ENCODE measurements at regions not wholly inside any gene's neighbourhood (a gene's known extent, or its start where the extent isn't known, plus 50 kb on each side); places are given as distances from the start of the nearest gene placed in this dataset.

DNA sequence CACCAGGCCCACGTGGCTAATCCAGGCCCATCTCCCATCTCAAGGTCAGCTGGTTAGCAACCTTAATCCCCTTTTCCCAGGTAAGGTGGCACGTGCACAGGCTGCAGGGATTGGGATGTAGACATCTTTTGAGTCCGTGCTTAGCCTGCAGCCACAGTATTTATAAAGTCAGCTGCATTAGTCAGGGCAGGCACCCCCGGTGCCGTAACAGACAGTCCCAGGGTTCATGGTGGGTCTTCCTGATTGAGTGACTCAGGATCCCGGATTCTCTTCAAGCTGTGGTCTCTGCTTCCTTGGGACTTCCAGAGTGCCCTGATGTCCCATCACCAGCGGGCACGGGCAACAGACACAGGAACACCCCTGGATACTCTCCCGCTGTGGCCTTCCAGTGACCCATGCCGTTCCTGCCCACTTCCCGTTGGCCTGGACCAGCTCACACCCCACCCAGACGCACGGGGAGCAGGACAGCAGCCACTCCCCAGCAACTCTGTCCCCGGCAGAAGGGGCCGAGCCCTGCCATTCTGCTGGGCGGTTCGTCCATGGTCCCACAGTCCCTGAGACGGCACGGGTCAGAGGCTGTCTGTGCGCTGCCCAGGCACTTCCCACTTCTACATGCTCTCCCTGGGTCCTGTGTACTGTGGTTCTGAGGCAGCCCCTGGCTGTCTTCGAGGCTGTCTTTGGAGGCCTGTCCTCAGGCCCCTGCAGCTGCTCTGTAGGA, 248.6 kb upstream of the GSE1 start:
- DNase-seq: no peak

- no peak for DNase-seq
These were observed 248.0 kb upstream of the GSE1 start for GRCh38 chr16:85365120-85365519.

DNA sequence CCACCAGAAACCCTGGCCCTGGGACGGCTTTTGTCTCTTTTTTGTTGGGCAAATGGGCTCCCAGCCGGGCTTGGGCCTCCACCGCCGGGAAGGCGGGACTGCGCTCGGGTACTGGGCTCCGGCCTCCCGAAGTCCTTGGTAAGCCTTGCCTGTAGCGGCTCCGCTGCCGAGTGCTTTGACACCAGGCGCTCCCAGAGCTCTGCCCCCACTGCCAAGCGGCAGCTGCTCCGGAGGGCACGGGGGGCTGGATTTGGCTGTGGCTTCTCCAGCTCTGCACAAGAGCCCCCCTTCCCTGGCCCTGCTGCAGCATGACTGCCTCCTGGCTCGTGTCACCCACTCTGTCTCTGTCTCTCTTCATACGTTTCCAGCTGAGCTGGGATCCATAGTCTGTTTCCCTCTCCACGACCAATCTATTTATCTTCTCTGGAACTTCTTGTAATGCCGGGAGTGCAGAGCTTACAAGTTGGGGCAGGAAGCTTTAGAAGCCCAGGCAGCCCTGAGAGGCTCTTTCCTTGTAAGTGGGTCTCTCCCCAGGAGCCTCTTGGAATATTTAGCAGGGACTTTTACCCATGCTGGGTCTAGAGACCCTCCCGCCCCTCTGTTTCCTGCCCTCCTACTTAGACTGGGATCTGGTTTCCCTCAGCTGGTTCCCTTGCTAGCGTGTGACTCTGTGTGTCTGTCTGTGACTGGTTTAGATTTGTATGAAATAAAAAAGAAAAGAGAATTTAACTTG, 246.9 kb upstream of the GSE1 start:
- DNase-seq: no peak

- no peak for DNase-seq
These were observed 245.6 kb upstream of the GSE1 start for GRCh38 chr16:85367485-85367884.

- no peak for DNase-seq
These were observed 244.1 kb upstream of the GSE1 start for GRCh38 chr16:85369060-85369459.

GRCh38 chr16:85369741-85370528, 243.2 kb upstream of the GSE1 start:
- DNase-seq: peak; percentile 56

DNA sequence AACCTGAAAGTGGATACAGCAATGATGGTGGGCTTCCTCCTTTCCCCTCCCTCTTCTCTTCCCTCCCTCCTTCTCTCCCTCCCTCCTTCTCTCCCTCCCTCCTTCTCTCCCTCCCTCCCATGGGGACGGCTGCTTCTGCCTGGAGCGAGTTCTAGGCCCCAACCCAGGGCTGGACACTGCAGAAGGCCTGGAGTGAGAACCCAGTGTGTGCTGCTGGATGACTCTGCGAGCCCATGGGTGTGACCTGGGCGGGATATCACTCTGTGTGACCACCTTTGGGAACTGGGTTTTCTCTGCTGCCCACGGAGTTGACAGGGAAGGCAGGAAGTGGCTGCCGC, 242.6 kb upstream of the GSE1 start:
- DNase-seq: no peak

DNA sequence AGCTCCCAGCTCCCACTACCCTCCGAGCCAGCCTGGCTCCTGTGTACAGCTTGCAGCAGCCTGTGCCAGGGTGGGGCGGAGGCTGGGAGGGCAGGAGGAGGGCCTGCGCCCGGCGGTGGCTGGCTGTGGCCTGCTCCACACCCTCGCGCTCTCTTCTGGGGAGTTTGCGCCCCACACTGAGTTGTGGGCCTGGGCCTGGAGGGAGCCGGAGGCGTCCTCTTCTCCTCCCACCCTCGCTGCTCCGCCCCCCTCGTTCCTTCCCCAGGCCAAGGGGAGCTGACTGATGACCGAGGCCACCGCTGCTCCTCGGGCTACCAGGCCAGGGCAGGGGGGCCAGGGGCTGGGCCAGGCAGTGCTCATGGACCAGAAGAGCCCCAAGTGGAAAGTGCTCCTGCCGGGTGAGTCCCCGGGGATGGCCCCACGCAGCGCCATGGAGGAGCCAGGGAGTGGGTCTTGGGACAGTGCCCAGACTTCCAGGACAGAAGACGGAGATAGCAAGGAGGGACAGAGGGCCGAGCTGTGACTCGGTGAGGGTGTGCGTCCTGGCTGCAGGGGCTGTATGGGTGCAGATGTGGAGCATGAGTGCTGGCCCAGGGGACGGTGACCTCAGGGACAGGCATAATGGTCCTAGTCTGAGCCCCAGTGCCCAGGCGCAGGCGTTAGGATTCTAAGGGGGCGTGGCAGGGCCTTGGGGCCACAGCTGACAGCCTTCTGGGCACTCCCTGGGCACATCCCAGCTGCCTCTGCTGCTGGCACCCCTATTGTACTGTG, 242.1 kb upstream of the GSE1 start:
- no peak for DNase-seq

- DNase-seq: no peak
These were observed 241.2 kb upstream of the GSE1 start for GRCh38 chr16:85371948-85372347.

- DNase-seq: peak; percentile 38
These were observed 240.3 kb upstream of the GSE1 start for GRCh38 chr16:85372627-85373372.

DNA sequence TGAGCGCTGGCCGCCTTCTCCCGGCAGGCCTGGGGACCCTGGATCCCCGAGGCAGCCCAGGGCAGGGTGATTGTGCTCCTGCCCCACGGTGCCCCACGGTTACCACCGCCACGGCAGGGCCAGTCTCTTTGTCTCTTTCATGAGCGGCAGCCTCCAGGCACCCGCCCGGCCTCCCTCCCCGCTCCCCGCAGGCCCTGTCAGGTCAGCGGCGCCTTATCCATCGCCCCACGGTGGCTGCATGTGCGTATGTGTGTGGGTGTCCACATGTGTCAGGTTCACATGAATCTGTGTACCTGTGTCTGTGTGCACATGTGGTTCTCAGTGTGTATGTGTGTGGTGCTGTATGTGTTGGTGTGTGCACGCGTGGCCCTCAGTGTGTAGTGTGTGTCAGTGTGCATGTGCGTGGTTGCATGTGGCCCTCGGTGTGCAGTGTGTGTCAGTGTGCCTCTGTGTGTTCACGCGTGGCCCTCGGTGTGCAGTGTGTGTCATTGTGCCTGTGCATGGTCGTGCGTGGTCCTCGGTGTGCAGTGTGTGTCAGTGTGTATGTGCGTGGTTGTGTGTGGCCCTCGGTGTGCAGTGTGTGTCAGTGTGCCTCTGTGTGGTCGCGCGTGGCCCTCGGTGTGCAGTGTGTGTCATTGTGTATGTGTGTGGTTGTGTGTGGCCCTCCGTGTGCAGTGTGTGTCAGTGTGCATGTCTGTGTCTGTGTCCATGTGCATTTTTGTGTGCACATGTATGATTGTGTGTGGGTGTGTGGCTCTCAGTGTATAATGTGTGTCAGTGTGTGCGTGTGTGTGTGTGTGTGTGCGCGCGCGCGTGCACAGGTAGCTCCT, 239.2 kb upstream of the GSE1 start:
- DNase-seq: no peak

DNA sequence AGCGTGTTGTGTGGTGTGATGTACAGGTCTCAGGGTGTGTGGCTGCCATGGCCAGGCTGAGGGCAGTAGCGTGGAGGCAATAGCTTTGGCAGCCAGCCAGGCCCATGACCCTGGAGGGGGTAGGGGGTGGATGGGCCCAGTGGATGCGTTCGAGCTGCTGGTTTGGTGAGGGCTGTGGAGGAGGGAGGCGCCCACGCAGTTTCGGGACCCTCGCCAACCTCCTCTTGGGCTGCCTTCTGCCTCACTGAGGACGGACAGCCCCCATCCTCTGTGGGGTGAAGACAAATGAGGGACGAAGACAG, 238.6 kb upstream of the GSE1 start:
- no peak for DNase-seq

GRCh38 chr16:85375282-85375681, 237.8 kb upstream of the GSE1 start:
- DNase-seq: no peak

DNA sequence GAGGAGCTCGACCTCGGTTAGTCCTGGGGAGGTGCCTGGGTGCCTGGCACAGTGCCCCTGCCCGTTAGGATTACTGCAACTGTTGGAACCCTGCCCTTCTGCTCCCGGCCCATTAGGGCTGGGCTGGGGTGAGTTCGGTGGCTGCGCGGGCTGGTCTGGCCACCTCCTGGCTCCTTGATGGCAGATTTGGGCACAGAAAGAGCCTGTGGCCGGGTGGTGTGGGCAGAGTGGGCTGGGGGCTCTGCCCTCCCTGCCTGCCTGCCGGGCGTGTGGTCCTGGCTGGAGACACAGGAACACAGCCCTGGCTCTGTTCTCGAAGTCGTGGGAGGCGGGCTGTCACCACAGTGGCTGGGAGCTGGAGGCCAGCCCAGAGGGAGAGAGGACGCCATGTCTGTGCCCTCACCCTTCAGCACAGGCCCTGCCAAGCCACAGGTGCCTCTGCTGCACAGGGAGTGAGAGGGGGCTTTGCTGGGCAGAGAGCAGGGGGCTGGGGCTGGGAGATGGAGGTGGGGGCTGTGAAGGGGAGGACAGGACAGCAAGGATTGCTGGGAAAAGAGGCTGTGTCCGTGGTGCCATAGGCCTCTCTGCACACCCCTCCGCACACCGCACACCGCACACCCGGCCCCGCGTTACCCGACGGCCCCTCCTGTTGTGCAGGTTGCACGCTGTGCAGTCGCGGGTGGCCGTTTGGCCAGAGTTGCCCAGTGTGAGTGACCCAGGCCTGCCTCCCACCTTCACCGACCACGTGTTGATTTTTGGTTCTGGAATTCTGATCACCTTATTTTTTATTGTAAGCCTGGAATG, 236.6 kb upstream of the GSE1 start:
- no peak for DNase-seq

GRCh38 chr16:85377388-85378144, 235.6 kb upstream of the GSE1 start:
- DNase-seq: no peak

DNA sequence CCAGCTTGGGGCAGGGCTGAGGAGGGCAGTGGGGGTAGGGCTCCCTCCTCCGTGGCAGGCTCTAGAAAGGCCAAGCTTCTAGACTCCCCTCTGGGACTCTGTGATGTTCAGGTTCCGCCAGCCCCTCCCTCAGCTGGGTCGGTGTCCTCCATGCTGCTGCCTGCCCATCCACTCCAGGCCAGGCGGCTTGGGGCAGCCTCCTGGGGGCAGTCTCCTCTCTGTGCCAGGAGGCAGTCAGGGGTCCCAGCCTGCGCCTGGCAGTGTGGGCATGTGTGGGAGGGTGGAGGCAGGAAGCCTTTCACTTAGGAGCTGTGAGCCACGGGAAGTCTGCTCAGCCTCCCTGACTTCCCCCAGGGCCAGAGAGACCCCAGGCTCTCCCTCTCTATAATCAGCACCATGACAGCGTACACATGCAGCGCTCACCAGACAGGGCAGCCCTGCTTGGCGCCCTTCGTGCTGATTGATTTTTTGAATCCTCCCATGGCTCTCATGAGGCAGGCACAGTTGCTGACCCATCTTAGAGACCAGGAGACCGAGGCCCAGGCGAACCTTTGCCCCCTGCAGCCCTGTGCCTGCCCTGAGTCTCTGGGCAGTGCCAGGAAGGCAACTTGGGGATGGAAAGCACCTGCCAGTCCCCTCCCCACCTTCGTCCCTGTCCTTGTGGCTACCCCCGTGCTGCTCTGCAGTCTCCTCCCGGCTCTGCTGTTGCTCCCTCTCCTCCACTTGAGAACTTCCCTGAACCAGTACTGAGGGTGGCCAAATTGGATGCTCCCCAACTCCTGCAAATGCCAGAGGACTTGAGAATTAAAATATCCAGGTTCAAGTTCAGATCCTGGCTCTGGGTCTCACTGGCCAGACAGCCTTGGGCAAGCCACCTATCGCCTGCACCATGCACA, 234.7 kb upstream of the GSE1 start:
- DNase-seq: no peak

- no peak for DNase-seq
These were observed 233.8 kb upstream of the GSE1 start for GRCh38 chr16:85379041-85380001.

GRCh38 chr16:85380002-85380395, 233.1 kb upstream of the GSE1 start:
- DNase-seq: no peak

All from dermis blood vessel endothelial cell (primary cell).